ENCODE measurements at regions not wholly inside any gene's neighbourhood (a gene's known extent, or its start where the extent isn't known, plus 50 kb on each side); places are given as distances from the start of the nearest gene placed in this dataset.

GRCh38 chr16:54724346-54724925 is 206.2 kb upstream of the IRX5 start:
- intact Hi-C loops (cut with micrococcal nuclease) = no loop called here
- no TSS peak for BruUV-seq (replicated peaks)
- Mint-ChIP-seq H3K4me1 (ENCODE audit: insufficient read depth, unreplicated experiment) (peaks cover 15% of the 10 kb centered on the region), H3K4me3 (ENCODE audit: unreplicated experiment) (no peak overlapping the region), H3K27ac (ENCODE audit: low read depth, unreplicated experiment) (no peak overlapping the region), H3K36me3 (ENCODE audit: insufficient read depth, unreplicated experiment) (no peaks in the 10 kb centered on the region), H3K9me3 (ENCODE audit: unreplicated experiment) (no peaks in the 10 kb centered on the region), H3K27me3 (ENCODE audit: insufficient read depth, unreplicated experiment) (no peaks in the 10 kb centered on the region)
- ChIA-PET POLR2A (no interaction called here), CTCF (interaction anchor here (0.6 to 1.1 kb wide), 4 partner anchors 112 to 483 kb away, joined by 3 read pairs; no protein-coding TSS in a partner anchor)
- DNase-seq (ENCODE audit: unreplicated experiment) = no peak
- no peak for TF ChIP-seq CTCF (IDR thresholded peaks at IDR 0.05; ENCODE audit: unreplicated experiment)

- POLR2A ChIA-PET = interaction anchor here (0.5 to 1.4 kb wide), 4 partner anchors 12 to 1019 kb away, joined by 3 to 6 read pairs (median 3); no protein-coding TSS in a partner anchor
- intact Hi-C loops (cut with micrococcal nuclease) = no loop called here
- BruUV-seq (replicated peaks) = no TSS peak
- CTCF ChIA-PET = interaction anchor here (1.0 kb wide), 1 partner anchor 598 kb away, joined by 4 read pairs; no protein-coding TSS in a partner anchor
- Mint-ChIP-seq H3K27ac (ENCODE audit: low read depth, unreplicated experiment) (peak overlapping the region; percentile 20), H3K4me3 (ENCODE audit: unreplicated experiment) (no peak overlapping the region), H3K4me1 (ENCODE audit: insufficient read depth, unreplicated experiment) (peaks cover 15% of the 10 kb centered on the region), H3K27me3 (ENCODE audit: insufficient read depth, unreplicated experiment) (no peaks in the 10 kb centered on the region), H3K9me3 (ENCODE audit: unreplicated experiment) (no peaks in the 10 kb centered on the region), H3K36me3 (ENCODE audit: insufficient read depth, unreplicated experiment) (no peaks in the 10 kb centered on the region)
- DNase-seq (ENCODE audit: unreplicated experiment) = no peak
- TF ChIP-seq CTCF (IDR thresholded peaks at IDR 0.05; ENCODE audit: unreplicated experiment) = no peak
These were observed 208.4 kb upstream of the IRX5 start for GRCh38 chr16:54722210-54722676.

GRCh38 chr16:54720259-54720658 is 210.4 kb upstream of the IRX5 start:
- Mint-ChIP-seq H3K36me3 (ENCODE audit: insufficient read depth, unreplicated experiment) (no peaks in the 10 kb centered on the region), H3K27ac (ENCODE audit: low read depth, unreplicated experiment) (peak overlapping the region; percentile 7), H3K4me3 (ENCODE audit: unreplicated experiment) (no peak overlapping the region), H3K9me3 (ENCODE audit: unreplicated experiment) (no peaks in the 10 kb centered on the region), H3K4me1 (ENCODE audit: insufficient read depth, unreplicated experiment) (peaks cover 15% of the 10 kb centered on the region), H3K27me3 (ENCODE audit: insufficient read depth, unreplicated experiment) (no peaks in the 10 kb centered on the region)
- no TSS peak for BruUV-seq (replicated peaks)
- DNase-seq (ENCODE audit: unreplicated experiment) = peak; percentile 3
- no peak for TF ChIP-seq CTCF (IDR thresholded peaks at IDR 0.05; ENCODE audit: unreplicated experiment)
- CTCF ChIA-PET = no interaction called here
- POLR2A ChIA-PET = no interaction called here
- intact Hi-C loops (cut with micrococcal nuclease) = no loop called here

- H3K4me3 Mint-ChIP-seq (ENCODE audit: unreplicated experiment) = no peak overlapping the region
- no TSS peak for BruUV-seq (replicated peaks)
- peaks cover 15% of the 10 kb centered on the region for H3K4me1 Mint-ChIP-seq (ENCODE audit: insufficient read depth, unreplicated experiment)
- no peak for DNase-seq (ENCODE audit: unreplicated experiment)
- no peaks in the 10 kb centered on the region for H3K27me3 Mint-ChIP-seq (ENCODE audit: insufficient read depth, unreplicated experiment)
- H3K36me3 Mint-ChIP-seq (ENCODE audit: insufficient read depth, unreplicated experiment) = no peaks in the 10 kb centered on the region
- no peaks in the 10 kb centered on the region for H3K9me3 Mint-ChIP-seq (ENCODE audit: unreplicated experiment)
- H3K27ac Mint-ChIP-seq (ENCODE audit: low read depth, unreplicated experiment) = no peak overlapping the region
- TF ChIP-seq CTCF (IDR thresholded peaks at IDR 0.05; ENCODE audit: unreplicated experiment) = no peak
- CTCF ChIA-PET = no interaction called here
- POLR2A ChIA-PET = no interaction called here
- intact Hi-C loops (cut with micrococcal nuclease) = no loop called here
These were observed 211.0 kb upstream of the IRX5 start for GRCh38 chr16:54719624-54720023.
